GM23338 (cell line): ENCODE measurements at regions not wholly inside any gene's neighbourhood (a gene's known extent, or its start where the extent isn't known, plus 50 kb on each side); places are given as distances from the start of the nearest gene placed in this dataset.

Experiments used
- ATAC-seq: fragments of 200-7000 bp; cut with Tn5 transposase; 3 replicates; pipeline ENCODE4 v1.9.1; 2020
- DNase-seq: peaks from one replicate; pipeline ENCODE4 v3.0.0-alpha.2; 2015; ENCODE audit warnings: low spot score
- H2AFZ ChIP-seq: fragments of 200-600 bp; sonication (generic); 2 replicates; pipeline ENCODE4 v1.8.0; 2016; ENCODE audit warnings: antibody characterized with exemption, mild to moderate bottlenecking, moderate library complexity
- H3F3A ChIP-seq: fragments of 200-600 bp; sonication (generic); replicated peaks from 2 replicates; pipeline ENCODE4 v1.8.0; 2017; ENCODE audit warnings: antibody characterized with exemption, mixed run types, low read depth
- H3K27ac ChIP-seq: fragments of 200-600 bp; sonication (generic); 2 replicates; pipeline ENCODE4 v1.6.1; 2016; ENCODE audit warnings: low read depth
- H3K27me3 ChIP-seq: fragments of 200-600 bp; sonication (generic); 2 replicates; pipeline ENCODE4 v1.8.0; 2016; ENCODE audit warnings: mild to moderate bottlenecking, mixed run types, moderate library complexity; ENCODE audit not compliant: insufficient read depth
- H3K36me3 ChIP-seq: fragments of 200-600 bp; sonication (generic); 2 replicates; pipeline ENCODE4 v1.8.0; 2016; ENCODE audit warnings: mild to moderate bottlenecking; ENCODE audit not compliant: insufficient read depth
- H3K4me1 ChIP-seq: fragments of 200-600 bp; sonication (generic); 2 replicates; pipeline ENCODE4 v1.8.0; 2016; ENCODE audit warnings: mild to moderate bottlenecking, moderate library complexity; ENCODE audit not compliant: insufficient read depth
- H3K4me2 ChIP-seq: fragments of 200-600 bp; sonication (generic); 2 replicates; pipeline ENCODE4 v1.7.1; 2017; ENCODE audit warnings: mixed run types
- H3K4me3 ChIP-seq: fragments of 200-600 bp; sonication (generic); 2 replicates; pipeline ENCODE4 v1.6.1; 2016; ENCODE audit warnings: mixed run types
- H3K79me2 ChIP-seq: fragments of 200-600 bp; sonication (generic); replicated peaks from 2 replicates; pipeline ENCODE4 v1.8.0; 2017; ENCODE audit warnings: mild to moderate bottlenecking; ENCODE audit not compliant: insufficient read depth
- H3K9me2 ChIP-seq: fragments of 200-600 bp; sonication (generic); 2 replicates; pipeline ENCODE4 v1.8.0; 2017; ENCODE audit not compliant: insufficient read depth
- H4K20me1 ChIP-seq: fragments of 200-600 bp; sonication (generic); replicated peaks from 2 replicates; pipeline ENCODE4 v1.8.0; 2017; ENCODE audit warnings: mild to moderate bottlenecking; ENCODE audit not compliant: insufficient read depth
- H3K27ac Mint-ChIP-seq: 2 replicates; pipeline ENCODE4 v1.8.0; 2020; ENCODE audit warnings: inconsistent platforms, mild to moderate bottlenecking, moderate library complexity, mixed read lengths
- H3K27me3 Mint-ChIP-seq: 3 replicates; pipeline ENCODE4 v1.8.0; 2022; ENCODE audit warnings: low read depth, mild to moderate bottlenecking, moderate library complexity, mixed read lengths, inconsistent platforms; ENCODE audit not compliant: insufficient read depth, poor library complexity
- H3K36me3 Mint-ChIP-seq: 3 replicates; pipeline ENCODE4 v1.8.0; 2021; ENCODE audit warnings: low read depth, mild to moderate bottlenecking, inconsistent platforms, moderate library complexity, mixed read lengths
- H3K4me1 Mint-ChIP-seq: 3 replicates; pipeline ENCODE4 v1.8.0; 2020; ENCODE audit warnings: mild to moderate bottlenecking, inconsistent platforms, mixed read lengths
- H3K4me3 Mint-ChIP-seq: 3 replicates; pipeline ENCODE4 v1.8.0; 2021; ENCODE audit warnings: moderate library complexity, mild to moderate bottlenecking, inconsistent platforms, mixed read lengths
- H3K9me3 Mint-ChIP-seq: 3 replicates; pipeline ENCODE4 v1.8.0; 2020; ENCODE audit warnings: moderate library complexity, mild to moderate bottlenecking, inconsistent platforms, mixed read lengths
- EZH2 ChIP-seq: fragments of 200-600 bp; sonication (generic); IDR thresholded peaks from one replicate; pipeline ENCODE4 v1.8.0; 2017; ENCODE audit warnings: antibody characterized with exemption, mild to moderate bottlenecking, low read depth; ENCODE audit not compliant: unreplicated experiment
- EZH2phosphoT487 ChIP-seq: fragments of 200-600 bp; sonication (generic); IDR thresholded peaks from one replicate; pipeline ENCODE4 v1.8.1; 2018; ENCODE audit warnings: antibody characterized with exemption; ENCODE audit not compliant: unreplicated experiment
- NANOG ChIP-seq: IDR thresholded peaks from 2 replicates; pipeline ENCODE4 v1.6.1; 2016; ENCODE audit warnings: antibody characterized with exemption, borderline replicate concordance
- ZNF114 ChIP-seq: fragments of 250-450 bp; sonication (Bioruptor Pico); IDR thresholded peaks from 2 replicates; pipeline ENCODE4 v1.5.0; 2020; ENCODE audit warnings: mild to moderate bottlenecking, moderate library complexity
- TF ChIP-seq, protein P1 (sequence below): fragments of 250-450 bp; sonication (Bioruptor Pico); IDR thresholded peaks from 2 replicates; pipeline ENCODE4 v1.5.0; 2020; ENCODE audit warnings: mild to moderate bottlenecking, moderate library complexity
- TF ChIP-seq, protein P2 (sequence below), 2 experiments: fragments of 200-600 bp in 1 of 2; sonication (generic) in 1 of 2; conservative IDR thresholded peaks; 2 replicates each; pipeline versions ENCODE4 v1.5.1 to v1.6.1; 2016 to 2017; ENCODE audit warnings: antibody characterized with exemption in 2 of 2, low read depth in 2 of 2, mild to moderate bottlenecking in 2 of 2, moderate library complexity in 1 of 2

DNA sequence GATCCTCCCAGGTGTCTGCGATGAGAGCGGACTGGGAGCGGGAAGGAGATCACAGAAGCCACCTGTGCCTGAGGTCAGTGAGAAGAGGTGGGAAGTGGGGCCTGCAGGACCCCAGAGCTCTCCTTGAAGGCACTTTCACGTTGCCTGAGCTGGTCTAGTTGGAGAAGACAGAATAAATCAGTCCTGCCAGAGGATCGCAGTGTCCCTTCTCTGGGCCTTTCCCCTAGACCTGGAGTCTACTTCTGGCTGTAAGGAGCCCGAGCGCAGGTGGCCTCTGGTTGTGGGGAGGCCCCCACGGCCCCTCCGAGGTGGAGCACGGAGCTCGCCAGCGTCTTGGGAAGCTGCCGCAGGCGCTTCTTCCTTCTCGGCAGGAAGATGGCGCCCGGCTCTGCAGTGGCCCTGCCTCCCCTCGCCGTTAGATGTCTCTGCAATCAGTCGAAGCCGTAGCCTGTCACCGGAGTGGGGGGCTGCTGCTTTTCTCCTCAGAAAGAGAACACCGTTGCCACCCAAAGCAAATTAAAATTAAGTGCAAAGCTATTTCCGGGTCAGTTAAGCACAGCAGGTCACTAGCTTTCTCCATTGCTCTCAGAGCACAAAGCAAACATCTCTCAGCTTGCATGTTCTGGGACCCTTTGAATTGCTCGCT is 212.0 kb upstream of the MYT1L start (continued):
- TF ChIP-seq, protein P1, sequence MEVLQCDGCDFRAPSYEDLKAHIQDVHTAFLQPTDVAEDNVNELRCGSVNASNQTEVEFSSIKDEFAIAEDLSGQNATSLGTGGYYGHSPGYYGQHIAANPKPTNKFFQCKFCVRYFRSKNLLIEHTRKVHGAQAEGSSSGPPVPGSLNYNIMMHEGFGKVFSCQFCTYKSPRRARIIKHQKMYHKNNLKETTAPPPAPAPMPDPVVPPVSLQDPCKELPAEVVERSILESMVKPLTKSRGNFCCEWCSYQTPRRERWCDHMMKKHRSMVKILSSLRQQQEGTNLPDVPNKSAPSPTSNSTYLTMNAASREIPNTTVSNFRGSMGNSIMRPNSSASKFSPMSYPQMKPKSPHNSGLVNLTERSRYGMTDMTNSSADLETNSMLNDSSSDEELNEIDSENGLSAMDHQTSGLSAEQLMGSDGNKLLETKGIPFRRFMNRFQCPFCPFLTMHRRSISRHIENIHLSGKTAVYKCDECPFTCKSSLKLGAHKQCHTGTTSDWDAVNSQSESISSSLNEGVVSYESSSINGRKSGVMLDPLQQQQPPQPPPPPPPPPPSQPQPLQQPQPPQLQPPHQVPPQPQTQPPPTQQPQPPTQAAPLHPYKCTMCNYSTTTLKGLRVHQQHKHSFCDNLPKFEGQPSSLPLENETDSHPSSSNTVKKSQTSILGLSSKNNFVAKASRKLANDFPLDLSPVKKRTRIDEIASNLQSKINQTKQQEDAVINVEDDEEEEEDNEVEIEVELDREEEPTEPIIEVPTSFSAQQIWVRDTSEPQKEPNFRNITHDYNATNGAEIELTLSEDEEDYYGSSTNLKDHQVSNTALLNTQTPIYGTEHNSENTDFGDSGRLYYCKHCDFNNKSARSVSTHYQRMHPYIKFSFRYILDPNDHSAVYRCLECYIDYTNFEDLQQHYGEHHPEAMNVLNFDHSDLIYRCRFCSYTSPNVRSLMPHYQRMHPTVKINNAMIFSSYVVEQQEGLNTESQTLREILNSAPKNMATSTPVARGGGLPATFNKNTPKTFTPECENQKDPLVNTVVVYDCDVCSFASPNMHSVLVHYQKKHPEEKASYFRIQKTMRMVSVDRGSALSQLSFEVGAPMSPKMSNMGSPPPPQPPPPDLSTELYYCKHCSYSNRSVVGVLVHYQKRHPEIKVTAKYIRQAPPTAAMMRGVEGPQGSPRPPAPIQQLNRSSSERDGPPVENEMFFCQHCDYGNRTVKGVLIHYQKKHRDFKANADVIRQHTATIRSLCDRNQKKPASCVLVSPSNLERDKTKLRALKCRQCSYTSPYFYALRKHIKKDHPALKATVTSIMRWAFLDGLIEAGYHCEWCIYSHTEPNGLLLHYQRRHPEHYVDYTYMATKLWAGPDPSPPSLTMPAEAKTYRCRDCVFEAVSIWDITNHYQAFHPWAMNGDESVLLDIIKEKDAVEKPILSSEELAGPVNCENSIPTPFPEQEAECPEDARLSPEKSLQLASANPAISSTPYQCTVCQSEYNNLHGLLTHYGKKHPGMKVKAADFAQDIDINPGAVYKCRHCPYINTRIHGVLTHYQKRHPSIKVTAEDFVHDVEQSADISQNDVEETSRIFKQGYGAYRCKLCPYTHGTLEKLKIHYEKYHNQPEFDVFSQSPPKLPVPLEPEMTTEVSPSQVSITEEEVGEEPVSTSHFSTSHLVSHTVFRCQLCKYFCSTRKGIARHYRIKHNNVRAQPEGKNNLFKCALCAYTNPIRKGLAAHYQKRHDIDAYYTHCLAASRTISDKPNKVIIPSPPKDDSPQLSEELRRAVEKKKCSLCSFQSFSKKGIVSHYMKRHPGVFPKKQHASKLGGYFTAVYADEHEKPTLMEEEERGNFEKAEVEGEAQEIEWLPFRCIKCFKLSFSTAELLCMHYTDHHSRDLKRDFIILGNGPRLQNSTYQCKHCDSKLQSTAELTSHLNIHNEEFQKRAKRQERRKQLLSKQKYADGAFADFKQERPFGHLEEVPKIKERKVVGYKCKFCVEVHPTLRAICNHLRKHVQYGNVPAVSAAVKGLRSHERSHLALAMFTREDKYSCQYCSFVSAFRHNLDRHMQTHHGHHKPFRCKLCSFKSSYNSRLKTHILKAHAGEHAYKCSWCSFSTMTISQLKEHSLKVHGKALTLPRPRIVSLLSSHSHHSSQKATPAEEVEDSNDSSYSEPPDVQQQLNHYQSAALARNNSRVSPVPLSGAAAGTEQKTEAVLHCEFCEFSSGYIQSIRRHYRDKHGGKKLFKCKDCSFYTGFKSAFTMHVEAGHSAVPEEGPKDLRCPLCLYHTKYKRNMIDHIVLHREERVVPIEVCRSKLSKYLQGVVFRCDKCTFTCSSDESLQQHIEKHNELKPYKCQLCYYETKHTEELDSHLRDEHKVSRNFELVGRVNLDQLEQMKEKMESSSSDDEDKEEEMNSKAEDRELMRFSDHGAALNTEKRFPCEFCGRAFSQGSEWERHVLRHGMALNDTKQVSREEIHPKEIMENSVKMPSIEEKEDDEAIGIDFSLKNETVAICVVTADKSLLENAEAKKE (CRISPR knock-in tag) = 0 out of 2 replicates have a peak, but pooled peaks have one; percentile 44
- TF ChIP-seq EZH2 (no peak), ZNF114 (CRISPR knock-in tag) (0 out of 2 replicates have a peak, but pooled peaks have one; percentile 72), EZH2phosphoT487 (no peak)
- TF ChIP-seq, protein P2, sequence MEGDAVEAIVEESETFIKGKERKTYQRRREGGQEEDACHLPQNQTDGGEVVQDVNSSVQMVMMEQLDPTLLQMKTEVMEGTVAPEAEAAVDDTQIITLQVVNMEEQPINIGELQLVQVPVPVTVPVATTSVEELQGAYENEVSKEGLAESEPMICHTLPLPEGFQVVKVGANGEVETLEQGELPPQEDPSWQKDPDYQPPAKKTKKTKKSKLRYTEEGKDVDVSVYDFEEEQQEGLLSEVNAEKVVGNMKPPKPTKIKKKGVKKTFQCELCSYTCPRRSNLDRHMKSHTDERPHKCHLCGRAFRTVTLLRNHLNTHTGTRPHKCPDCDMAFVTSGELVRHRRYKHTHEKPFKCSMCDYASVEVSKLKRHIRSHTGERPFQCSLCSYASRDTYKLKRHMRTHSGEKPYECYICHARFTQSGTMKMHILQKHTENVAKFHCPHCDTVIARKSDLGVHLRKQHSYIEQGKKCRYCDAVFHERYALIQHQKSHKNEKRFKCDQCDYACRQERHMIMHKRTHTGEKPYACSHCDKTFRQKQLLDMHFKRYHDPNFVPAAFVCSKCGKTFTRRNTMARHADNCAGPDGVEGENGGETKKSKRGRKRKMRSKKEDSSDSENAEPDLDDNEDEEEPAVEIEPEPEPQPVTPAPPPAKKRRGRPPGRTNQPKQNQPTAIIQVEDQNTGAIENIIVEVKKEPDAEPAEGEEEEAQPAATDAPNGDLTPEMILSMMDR (conservative IDR thresholded peaks at IDR 0.05; ENCODE audit: low read depth in 2 of 2) = peak in 1 of 2 experiments; percentile 31; a peak in 2 of 4 replicates

DNA sequence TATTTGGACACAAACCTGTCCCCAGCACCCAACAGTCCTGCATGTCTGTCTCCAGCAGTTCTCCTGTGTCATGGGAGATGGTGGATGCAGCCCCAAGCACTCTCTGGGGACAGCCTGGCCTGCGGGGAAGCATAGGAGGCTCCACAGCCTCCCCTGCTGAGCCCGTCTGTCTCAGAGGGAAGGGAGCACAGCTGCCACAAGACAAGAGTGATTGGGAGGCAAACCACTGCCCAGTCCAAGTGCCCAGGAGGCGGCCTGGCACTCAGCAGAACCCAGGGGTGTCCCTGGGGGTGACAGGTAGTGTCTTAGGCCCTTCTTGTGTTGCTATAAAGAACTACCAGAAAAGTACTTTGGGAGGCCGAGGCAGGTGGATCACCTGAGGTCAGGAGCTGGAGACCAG is 211.2 kb upstream of the MYT1L start:
- Mint-ChIP-seq H3K36me3 (no peaks in the 10 kb centered on the region), H3K27me3 (peaks cover 3% of the 10 kb centered on the region), H3K27ac (no peak overlapping the region), H3K9me3 (no peaks in the 10 kb centered on the region), H3K4me1 (peaks cover 6% of the 10 kb centered on the region; the same call in 1 of the 3 replicates), H3K4me3 (no peak overlapping the region)
- Histone ChIP-seq H2AFZ (no peak overlapping the region), H3K79me2 (no peaks in the 10 kb centered on the region), H3K4me2 (no peak overlapping the region), H3F3A (no peaks in the 10 kb centered on the region), H3K27ac (no peak overlapping the region), H3K27me3 (no peaks in the 10 kb centered on the region), H3K4me3 (no peak overlapping the region), H4K20me1 (no peaks in the 10 kb centered on the region), H3K9me2 (0 out of 2 replicates have a peak, but pooled peaks cover 8% of the 10 kb centered on the region), H3K36me3 (no peaks in the 10 kb centered on the region; the same call in 1 of the 2 replicates), H3K4me1 (peaks cover 6% of the 10 kb centered on the region; the same call in 1 of the 2 replicates)
- ATAC-seq (no peak), DNase-seq (no peak)
- no peak for TF ChIP-seq NANOG
